ENCODE measurements at regions not wholly inside any gene's neighbourhood (a gene's known extent, or its start where the extent isn't known, plus 50 kb on each side); places are given as distances from the start of the nearest gene placed in this dataset.

DNA sequence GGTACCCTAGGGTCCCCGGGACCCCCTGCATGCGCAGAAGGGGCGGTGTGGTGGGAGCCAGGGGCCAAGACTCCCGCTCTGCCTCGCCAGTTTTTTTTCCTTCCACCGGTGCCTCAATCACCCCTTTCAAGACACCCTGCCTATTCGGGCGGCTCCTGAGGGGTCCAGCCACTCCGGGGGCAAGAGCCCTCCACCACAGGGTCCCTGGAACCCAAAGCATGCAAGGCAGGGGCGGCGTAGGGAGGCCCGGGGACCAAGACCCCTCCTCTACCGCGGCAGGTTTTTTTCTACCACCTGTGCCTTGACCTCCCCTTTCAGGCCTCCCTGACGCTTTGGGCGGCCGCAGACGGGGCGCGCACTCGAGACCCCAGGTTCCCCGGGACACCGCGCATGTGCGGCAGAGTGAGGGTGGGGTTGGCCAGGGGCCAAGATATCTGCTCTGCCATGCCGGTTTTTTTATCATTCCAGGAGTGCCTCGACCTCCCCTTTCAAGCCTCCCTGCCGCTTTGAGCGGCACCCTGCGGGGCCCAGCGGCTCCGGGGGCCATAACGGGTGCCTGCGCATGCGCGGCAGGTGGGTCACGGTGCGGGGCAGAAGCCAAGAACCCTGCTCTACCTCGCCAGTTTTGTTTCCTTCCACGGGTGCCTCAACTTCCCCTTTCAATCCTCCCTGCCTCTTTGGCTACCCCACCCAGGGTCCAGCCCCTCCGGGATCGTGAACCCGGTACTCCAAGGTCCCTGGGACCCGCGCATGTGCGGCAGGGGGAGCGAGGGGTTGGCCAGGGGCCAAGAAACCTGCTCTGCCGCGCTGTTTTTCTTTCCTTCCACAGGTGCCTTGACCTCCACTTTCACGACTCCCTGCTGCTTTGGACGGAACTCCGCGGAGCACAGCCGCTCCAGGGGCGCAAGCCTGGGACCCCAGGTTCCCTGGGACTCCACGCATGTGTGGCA, 328.1 kb downstream of the ALG10 start:
- no peak overlapping the region for H3K23ac ChIP-seq (ENCODE audit: insufficient read length, low read depth, low read length)
- no peak overlapping the region for H3T11ph ChIP-seq (ENCODE audit: low read length)
- H3K9me3 ChIP-seq (ENCODE audit: control insufficient read depth, low read depth, low read length), result peaks cover 12% of the 10 kb centered on the region
- no peak overlapping the region for H2BK120ac ChIP-seq (ENCODE audit: low read depth, low read length, poor library complexity, severe bottlenecking)
- H2BK20ac ChIP-seq (ENCODE audit: low read depth, low read length, poor library complexity, severe bottlenecking), result no peak overlapping the region
- H2AK5ac ChIP-seq (ENCODE audit: insufficient read length, low read length), result no peak overlapping the region
- no peaks in the 10 kb centered on the region for H3K27me3 ChIP-seq (ENCODE audit: insufficient read depth, low read length)
- no peaks in the 10 kb centered on the region for H3K23me2 ChIP-seq (ENCODE audit: insufficient read length, low read depth, low read length, poor library complexity, severe bottlenecking)
- no peak overlapping the region for H3K4me3 Mint-ChIP-seq
- H3K79me1 ChIP-seq (ENCODE audit: insufficient read depth, low read depth, low read length, poor library complexity, severe bottlenecking), result no peaks in the 10 kb centered on the region
- no peak for DNase-seq
- H3K9me3 Mint-ChIP-seq, result peaks cover 71 to 87% of the 10 kb centered on the region in 2 experiments
- no peak overlapping the region for H4K91ac ChIP-seq (ENCODE audit: insufficient read length, low read depth, low read length)
- no peak overlapping the region for H3K4me2 ChIP-seq (ENCODE audit: insufficient read depth, insufficient read length, low read length)
- no peak overlapping the region for H3K18ac ChIP-seq (ENCODE audit: insufficient read length, low read depth, low read length)
- H3K4ac ChIP-seq (ENCODE audit: low read depth, low read length), result no peak overlapping the region
- H3K27me3 Mint-ChIP-seq (ENCODE audit: low read depth), result no peaks in the 10 kb centered on the region; the same call in 1 of the 2 replicates
- no peak overlapping the region for H3K14ac ChIP-seq (ENCODE audit: insufficient read depth, low read length)
- no peak overlapping the region for H2BK5ac ChIP-seq (ENCODE audit: insufficient read length, low read length)
- H4K8ac ChIP-seq (replicated peaks; ENCODE audit: insufficient read length, low read depth, low read length), result no peak overlapping the region
- H3K27ac ChIP-seq (ENCODE audit: insufficient read length, low read depth, low read length), result no peak overlapping the region
- no peak overlapping the region for H2BK15ac ChIP-seq (ENCODE audit: low read depth, low read length)
- H3K27ac Mint-ChIP-seq, result no peak overlapping the region
- no peak overlapping the region for H2AFZ ChIP-seq (ENCODE audit: low read length)
- peaks cover 4 to 9% (median 7%) of the 10 kb centered on the region in 3 experiments; a peak in 4 of 7 replicates for H3K36me3 Mint-ChIP-seq (ENCODE audit: insufficient read depth in 1 of 3, low read depth in 3 of 3)
- TF ChIP-seq, protein P1, sequence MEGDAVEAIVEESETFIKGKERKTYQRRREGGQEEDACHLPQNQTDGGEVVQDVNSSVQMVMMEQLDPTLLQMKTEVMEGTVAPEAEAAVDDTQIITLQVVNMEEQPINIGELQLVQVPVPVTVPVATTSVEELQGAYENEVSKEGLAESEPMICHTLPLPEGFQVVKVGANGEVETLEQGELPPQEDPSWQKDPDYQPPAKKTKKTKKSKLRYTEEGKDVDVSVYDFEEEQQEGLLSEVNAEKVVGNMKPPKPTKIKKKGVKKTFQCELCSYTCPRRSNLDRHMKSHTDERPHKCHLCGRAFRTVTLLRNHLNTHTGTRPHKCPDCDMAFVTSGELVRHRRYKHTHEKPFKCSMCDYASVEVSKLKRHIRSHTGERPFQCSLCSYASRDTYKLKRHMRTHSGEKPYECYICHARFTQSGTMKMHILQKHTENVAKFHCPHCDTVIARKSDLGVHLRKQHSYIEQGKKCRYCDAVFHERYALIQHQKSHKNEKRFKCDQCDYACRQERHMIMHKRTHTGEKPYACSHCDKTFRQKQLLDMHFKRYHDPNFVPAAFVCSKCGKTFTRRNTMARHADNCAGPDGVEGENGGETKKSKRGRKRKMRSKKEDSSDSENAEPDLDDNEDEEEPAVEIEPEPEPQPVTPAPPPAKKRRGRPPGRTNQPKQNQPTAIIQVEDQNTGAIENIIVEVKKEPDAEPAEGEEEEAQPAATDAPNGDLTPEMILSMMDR (conservative IDR thresholded peaks at IDR 0.05), result no peak
- no peak overlapping the region for H2BK12ac ChIP-seq (ENCODE audit: insufficient read length, low read depth, low read length)
- H4K20me1 ChIP-seq (ENCODE audit: control insufficient read depth, insufficient read depth, insufficient read length), result no peaks in the 10 kb centered on the region
- no peaks in the 10 kb centered on the region for H3K4me1 ChIP-seq (ENCODE audit: insufficient read depth, low read length)
- H3K56ac ChIP-seq (ENCODE audit: insufficient read length, low read depth, low read length), result no peak overlapping the region
- H3K4me1 Mint-ChIP-seq, result no peaks in the 10 kb centered on the region
- no peak overlapping the region for H4K5ac ChIP-seq (ENCODE audit: insufficient read length, low read depth, low read length)
- H3K9ac ChIP-seq (ENCODE audit: extremely low read depth, insufficient read length, low read length), result no peak overlapping the region
- H3K79me2 ChIP-seq (ENCODE audit: insufficient read depth, low read length), result no peaks in the 10 kb centered on the region
- no CpG with 5 or more reads among the region's 56 CpGs for WGBS (ENCODE audit: extremely low coverage, insufficient read length, low lambda C conversion rate)

Data from H9 (cell line).